Ramos (cell line): ENCODE measurements at regions not wholly inside any gene's neighbourhood (a gene's known extent, or its start where the extent isn't known, plus 50 kb on each side); places are given as distances from the start of the nearest gene placed in this dataset.

Experiments
- in situ Hi-C: fragments of 300-500 bp; cut with MboI; formaldehyde crosslinking; loops from one replicate; pipeline ENCODE4 v1.14.3; 2022; ENCODE audit warnings: low sequenced_read_pairs; ENCODE audit not compliant: unreplicated experiment

- in situ Hi-C loops, result no loop called here
These were observed 177.9 kb upstream of the TLE3 start for GRCh38 chr15:70275461-70276138.

GRCh38 chr15:70274908-70275307, 177.2 kb upstream of the TLE3 start:
- in situ Hi-C loops, result no loop called here

GRCh38 chr15:70274255-70274880, 176.7 kb upstream of the TLE3 start:
- in situ Hi-C loops, result no loop called here

- in situ Hi-C loops, result no loop called here
These were observed 176.1 kb upstream of the TLE3 start for GRCh38 chr15:70273808-70274207.

GRCh38 chr15:70272565-70273355, 175.0 kb upstream of the TLE3 start:
- in situ Hi-C loops, result no loop called here

GRCh38 chr15:70271422-70272088, 173.8 kb upstream of the TLE3 start:
- in situ Hi-C loops, result no loop called here

GRCh38 chr15:70270752-70271111, 173.0 kb upstream of the TLE3 start:
- in situ Hi-C loops, result no loop called here

- in situ Hi-C loops, result no loop called here
These were observed 172.5 kb upstream of the TLE3 start for GRCh38 chr15:70269991-70270751.

- in situ Hi-C loops, result no loop called here
These were observed 171.7 kb upstream of the TLE3 start for GRCh38 chr15:70269311-70269911.

GRCh38 chr15:70268698-70269251, 171.1 kb upstream of the TLE3 start:
- in situ Hi-C loops, result no loop called here

GRCh38 chr15:70267879-70268278, 170.2 kb upstream of the TLE3 start:
- in situ Hi-C loops, result no loop called here

- in situ Hi-C loops, result no loop called here
These were observed 169.6 kb upstream of the TLE3 start for GRCh38 chr15:70267306-70267705.

GRCh38 chr15:70266412-70267121, 168.8 kb upstream of the TLE3 start:
- in situ Hi-C loops, result no loop called here

- in situ Hi-C loops, result no loop called here
These were observed 168.3 kb upstream of the TLE3 start for GRCh38 chr15:70265986-70266385.

GRCh38 chr15:70265466-70265978, 167.8 kb upstream of the TLE3 start:
- in situ Hi-C loops, result no loop called here

GRCh38 chr15:70264738-70265465, 167.2 kb upstream of the TLE3 start:
- in situ Hi-C loops, result no loop called here

GRCh38 chr15:70264014-70264582, 166.4 kb upstream of the TLE3 start:
- in situ Hi-C loops, result no loop called here
